ENCODE measurements at regions not wholly inside any gene's neighbourhood (a gene's known extent, or its start where the extent isn't known, plus 50 kb on each side); places are given as distances from the start of the nearest gene placed in this dataset.

DNA sequence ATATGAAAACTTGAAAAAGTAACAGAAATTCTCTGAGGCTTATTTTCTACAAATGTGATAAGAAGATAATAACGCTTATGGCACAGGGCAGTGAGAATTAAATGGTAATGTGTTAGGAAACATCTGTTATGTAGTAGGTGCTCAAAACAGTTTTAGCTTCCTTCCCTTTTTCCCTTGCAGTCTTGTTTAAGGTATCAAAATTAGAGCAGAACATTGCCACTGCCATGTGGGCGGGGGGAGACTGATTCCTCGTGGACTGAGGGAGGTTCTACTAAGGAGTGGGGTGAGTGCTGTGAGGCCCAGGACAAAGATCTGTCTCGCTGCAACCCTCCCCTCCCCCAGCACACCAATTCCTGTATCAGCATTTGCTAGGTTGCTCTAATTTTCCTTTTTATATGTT is 702.4 kb downstream of the TUSC7 start:
- TF ChIP-seq, protein P1, sequence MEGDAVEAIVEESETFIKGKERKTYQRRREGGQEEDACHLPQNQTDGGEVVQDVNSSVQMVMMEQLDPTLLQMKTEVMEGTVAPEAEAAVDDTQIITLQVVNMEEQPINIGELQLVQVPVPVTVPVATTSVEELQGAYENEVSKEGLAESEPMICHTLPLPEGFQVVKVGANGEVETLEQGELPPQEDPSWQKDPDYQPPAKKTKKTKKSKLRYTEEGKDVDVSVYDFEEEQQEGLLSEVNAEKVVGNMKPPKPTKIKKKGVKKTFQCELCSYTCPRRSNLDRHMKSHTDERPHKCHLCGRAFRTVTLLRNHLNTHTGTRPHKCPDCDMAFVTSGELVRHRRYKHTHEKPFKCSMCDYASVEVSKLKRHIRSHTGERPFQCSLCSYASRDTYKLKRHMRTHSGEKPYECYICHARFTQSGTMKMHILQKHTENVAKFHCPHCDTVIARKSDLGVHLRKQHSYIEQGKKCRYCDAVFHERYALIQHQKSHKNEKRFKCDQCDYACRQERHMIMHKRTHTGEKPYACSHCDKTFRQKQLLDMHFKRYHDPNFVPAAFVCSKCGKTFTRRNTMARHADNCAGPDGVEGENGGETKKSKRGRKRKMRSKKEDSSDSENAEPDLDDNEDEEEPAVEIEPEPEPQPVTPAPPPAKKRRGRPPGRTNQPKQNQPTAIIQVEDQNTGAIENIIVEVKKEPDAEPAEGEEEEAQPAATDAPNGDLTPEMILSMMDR (IDR thresholded peaks at IDR 0.05), result no peak
- no peak overlapping the region for H3K27ac ChIP-seq
- DNase-seq (ENCODE audit: low spot score), result no peak
- no peak overlapping the region for H3K4me3 ChIP-seq

DNA sequence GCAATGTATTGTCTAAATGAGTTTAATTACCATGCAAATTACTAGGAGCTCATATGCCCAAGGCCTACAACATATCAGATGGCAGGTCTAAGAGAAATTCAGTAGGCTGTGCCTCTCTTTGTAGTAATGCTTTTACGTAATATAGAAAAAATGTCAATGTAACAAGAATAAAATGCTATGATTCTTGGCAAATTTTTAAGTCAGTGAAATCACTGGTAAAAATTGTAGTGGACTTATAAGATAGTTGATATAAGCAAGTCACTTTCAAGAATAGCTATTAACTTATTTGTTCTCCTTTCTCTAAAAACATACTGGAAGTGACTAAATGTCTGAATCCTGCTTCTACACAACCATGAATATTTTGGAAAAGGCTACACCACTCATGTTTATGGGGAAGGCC is 707.8 kb downstream of the TUSC7 start:
- Histone ChIP-seq H3K4me3 (no peak overlapping the region), H3K27ac (no peak overlapping the region)
- TF ChIP-seq, protein P1 (IDR thresholded peaks at IDR 0.05), result no peak
- DNase-seq (ENCODE audit: low spot score), result no peak

GRCh38 chr3:117427081-117427480 is 717.5 kb downstream of the TUSC7 start:
- no peak for DNase-seq (ENCODE audit: low spot score)
- TF ChIP-seq, protein P1 (IDR thresholded peaks at IDR 0.05), result no peak
- Histone ChIP-seq H3K4me3 (no peak overlapping the region), H3K27ac (no peak overlapping the region)

DNA sequence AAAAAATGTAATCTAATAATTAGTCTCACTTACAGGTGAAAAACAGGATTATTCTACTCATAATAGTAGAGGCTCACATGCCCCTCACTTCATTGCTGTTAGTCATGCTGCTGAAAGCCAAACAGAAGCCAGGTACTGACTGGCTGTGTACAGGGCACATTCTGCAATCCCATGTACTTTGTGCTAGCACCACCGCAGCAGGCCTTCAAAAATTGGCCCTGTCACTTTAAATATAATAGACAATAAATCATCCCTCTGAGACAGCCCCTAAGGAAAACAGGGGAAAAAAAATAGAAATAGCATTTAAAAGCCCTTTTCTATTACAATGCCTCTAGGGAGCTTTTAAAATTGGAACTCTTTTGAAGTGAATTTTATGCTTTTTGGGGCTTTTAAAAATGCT is 723.8 kb downstream of the TUSC7 start:
- no peak for DNase-seq (ENCODE audit: low spot score)
- H3K27ac ChIP-seq, result no peak overlapping the region
- no peak overlapping the region for H3K4me3 ChIP-seq
- TF ChIP-seq, protein P1 (IDR thresholded peaks at IDR 0.05), result no peak

DNA sequence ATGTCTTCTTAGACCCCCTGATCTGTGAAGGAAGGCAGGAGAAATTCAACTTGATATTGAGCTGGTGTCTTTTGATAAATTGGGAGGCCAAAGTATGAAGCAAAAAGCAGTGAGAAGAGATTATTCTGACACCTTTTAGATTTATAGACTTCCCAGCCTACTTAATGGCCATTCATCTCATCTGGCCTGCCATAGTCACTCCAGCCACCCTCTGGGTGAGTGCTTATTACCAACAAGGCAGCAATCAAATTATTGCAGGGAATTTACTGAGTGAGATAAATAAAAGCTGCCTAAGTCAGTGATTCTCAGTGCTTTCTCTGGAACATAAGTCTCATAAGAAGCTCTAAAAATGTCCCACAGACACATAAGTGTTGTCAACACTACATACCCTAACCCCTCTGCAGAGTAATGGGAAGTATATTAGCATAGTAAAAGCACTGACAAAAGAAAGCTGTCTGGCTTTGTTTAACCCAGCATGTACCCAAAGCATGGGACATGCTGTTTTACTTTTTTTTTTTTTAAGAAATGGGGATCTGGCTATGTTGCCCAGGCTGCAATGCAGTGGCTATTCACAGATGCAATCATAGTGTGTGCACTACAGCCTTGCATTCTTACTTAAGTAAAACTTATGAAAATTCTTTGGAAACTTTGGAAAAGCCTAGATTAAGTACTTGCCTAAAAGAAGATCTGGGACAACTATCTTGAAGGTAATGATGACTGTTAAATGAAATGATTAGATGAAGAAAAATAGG is 725.3 kb downstream of the TUSC7 start:
- Histone ChIP-seq H3K27ac (no peak overlapping the region), H3K4me3 (no peak overlapping the region)
- TF ChIP-seq, protein P1 (IDR thresholded peaks at IDR 0.05), result no peak

GRCh38 chr3:117435506-117435905 is 725.9 kb downstream of the TUSC7 start:
- Histone ChIP-seq H3K27ac (no peak overlapping the region), H3K4me3 (no peak overlapping the region)
- TF ChIP-seq, protein P1 (IDR thresholded peaks at IDR 0.05), result no peak
- no peak for DNase-seq (ENCODE audit: low spot score)

More for the DNA sequence above, 725.3 kb downstream of the TUSC7 start:
- no peak for DNase-seq (ENCODE audit: low spot score)

- Histone ChIP-seq H3K4me3 (no peak overlapping the region), H3K27ac (no peak overlapping the region)
- TF ChIP-seq, protein P1 (IDR thresholded peaks at IDR 0.05), result no peak
- no peak for DNase-seq (ENCODE audit: low spot score)
Measured at GRCh38 chr3:117439812-117440211, 730.2 kb downstream of the TUSC7 start.

All from coronary artery (tissue), 2 donors.